GM12873 (cell line): ENCODE measurements at regions not wholly inside any gene's neighbourhood (a gene's known extent, or its start where the extent isn't known, plus 50 kb on each side); places are given as distances from the start of the nearest gene placed in this dataset.

Source experiments
- TF ChIP-seq, protein P1 (sequence below): IDR thresholded peaks from 2 replicates; pipeline ENCODE4 v1.5.1; 2012; ENCODE audit warnings: low read depth, mild to moderate bottlenecking, moderate library complexity, low read length, control low read depth; ENCODE audit not compliant: insufficient read depth; ENCODE audit errors: missing control alignments

GRCh38 chrX:80184854-80185253 lies 170.3 kb downstream of the TBX22 start:
- TF ChIP-seq, protein P1, sequence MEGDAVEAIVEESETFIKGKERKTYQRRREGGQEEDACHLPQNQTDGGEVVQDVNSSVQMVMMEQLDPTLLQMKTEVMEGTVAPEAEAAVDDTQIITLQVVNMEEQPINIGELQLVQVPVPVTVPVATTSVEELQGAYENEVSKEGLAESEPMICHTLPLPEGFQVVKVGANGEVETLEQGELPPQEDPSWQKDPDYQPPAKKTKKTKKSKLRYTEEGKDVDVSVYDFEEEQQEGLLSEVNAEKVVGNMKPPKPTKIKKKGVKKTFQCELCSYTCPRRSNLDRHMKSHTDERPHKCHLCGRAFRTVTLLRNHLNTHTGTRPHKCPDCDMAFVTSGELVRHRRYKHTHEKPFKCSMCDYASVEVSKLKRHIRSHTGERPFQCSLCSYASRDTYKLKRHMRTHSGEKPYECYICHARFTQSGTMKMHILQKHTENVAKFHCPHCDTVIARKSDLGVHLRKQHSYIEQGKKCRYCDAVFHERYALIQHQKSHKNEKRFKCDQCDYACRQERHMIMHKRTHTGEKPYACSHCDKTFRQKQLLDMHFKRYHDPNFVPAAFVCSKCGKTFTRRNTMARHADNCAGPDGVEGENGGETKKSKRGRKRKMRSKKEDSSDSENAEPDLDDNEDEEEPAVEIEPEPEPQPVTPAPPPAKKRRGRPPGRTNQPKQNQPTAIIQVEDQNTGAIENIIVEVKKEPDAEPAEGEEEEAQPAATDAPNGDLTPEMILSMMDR: peak; percentile 3

GRCh38 chrX:80206647-80207046 lies 192.1 kb downstream of the TBX22 start:
- TF ChIP-seq, protein P1: no peak

GRCh38 chrX:80207327-80207726 lies 192.8 kb downstream of the TBX22 start:
- TF ChIP-seq, protein P1: no peak

DNA sequence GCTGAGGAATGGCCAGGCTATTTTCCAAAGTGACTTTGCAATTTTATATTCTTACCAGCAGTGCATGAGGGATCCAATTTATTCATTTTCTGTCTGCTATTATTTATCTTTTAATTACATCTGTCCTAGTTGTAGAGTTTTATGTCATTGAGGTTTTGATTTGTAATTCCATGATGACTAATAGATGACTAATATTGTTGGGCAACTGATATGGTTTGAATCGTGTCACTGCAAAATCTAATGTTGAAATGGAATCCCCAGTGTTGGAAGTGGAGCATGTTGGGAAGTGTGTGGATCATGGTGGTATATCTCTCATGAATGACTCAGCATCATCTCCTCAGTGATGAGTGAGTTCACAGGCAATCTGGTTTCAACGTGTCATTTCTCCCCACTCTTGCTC lies 201.5 kb downstream of the TBX22 start:
- TF ChIP-seq, protein P1: no peak

GRCh38 chrX:80223982-80224579 lies 196.2 kb upstream of the TENT5D start:
- TF ChIP-seq, protein P1: no peak

- TF ChIP-seq, protein P1: no peak
These were observed 190.6 kb upstream of the TENT5D start for GRCh38 chrX:80229626-80230025.

DNA sequence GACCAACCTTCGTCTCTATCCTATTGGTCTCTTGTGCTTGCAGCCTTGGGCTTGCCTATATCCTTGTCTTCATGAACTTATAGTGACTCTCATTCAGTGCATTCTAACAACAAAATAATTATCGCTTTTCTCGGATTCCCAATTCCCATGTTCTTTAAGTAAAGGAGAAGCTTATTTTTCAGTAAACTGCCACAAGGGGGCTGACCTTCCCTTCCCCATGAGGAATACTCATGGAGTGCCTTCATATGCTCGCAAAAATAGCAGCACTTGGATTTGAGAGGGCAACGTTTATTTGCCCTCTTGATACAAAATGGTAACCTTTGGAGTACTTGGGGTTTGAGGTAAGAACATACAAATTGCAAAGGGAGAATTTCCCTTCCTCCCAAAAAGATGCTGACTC lies 183.2 kb upstream of the TENT5D start:
- TF ChIP-seq, protein P1: no peak

DNA sequence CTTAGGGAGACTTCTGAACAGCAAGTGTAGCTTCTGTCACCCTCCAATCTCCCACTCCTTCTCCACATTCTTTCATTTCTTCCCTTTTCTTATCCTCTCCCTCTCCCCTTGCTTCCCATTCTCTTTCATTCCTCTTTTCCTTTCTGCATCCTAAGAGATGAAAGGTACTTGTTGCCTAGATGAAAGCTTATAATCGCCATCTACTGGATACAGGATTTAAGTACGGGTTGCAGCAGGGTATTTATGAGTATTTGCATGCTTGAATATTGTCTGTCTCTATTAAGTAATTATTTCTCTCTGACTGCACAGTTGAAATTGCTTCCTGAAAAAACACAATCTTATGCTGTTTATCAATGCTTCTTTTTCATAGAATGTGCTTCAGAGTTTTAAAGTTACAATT lies 174.0 kb upstream of the TENT5D start:
- TF ChIP-seq, protein P1: no peak
